ENCODE measurements at regions not wholly inside any gene's neighbourhood (a gene's known extent, or its start where the extent isn't known, plus 50 kb on each side); places are given as distances from the start of the nearest gene placed in this dataset.

DNA sequence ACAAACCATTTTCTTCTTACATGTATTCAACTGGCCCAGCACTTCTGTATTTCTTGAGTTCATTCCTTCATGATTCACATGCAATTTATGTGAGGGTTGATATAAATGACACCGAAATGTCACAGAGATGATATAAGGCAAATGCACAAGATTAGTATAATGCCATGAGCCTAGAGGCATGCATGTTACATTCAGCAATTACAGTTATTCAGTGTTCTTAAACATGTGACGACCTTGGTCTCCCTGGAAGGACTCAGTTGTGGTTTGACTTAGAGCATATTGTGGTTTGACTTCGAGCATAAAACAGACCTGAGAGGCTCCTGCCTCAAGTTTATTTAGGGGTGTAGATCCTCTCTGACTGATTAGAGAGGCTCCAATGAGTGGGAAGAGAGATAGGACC is 752.1 kb upstream of the POM121L12 start:
- H3K4me1 ChIP-seq: no peaks in the 10 kb centered on the region
- H3K36me3 ChIP-seq: no peaks in the 10 kb centered on the region
- whole genome bisulfite sequencing, 2 donors: 82 to 88% methylated on average over 3 of the region's 3 CpGs
- H3K27ac ChIP-seq: no peak overlapping the region
- no peak overlapping the region for H3K4me3 ChIP-seq (replicated peaks in 1 of 3)
- no peaks in the 10 kb centered on the region for H3K27me3 ChIP-seq
- TF ChIP-seq POLR2A (IDR thresholded peaks at IDR 0.05): no peak
- TF ChIP-seq, protein P1, sequence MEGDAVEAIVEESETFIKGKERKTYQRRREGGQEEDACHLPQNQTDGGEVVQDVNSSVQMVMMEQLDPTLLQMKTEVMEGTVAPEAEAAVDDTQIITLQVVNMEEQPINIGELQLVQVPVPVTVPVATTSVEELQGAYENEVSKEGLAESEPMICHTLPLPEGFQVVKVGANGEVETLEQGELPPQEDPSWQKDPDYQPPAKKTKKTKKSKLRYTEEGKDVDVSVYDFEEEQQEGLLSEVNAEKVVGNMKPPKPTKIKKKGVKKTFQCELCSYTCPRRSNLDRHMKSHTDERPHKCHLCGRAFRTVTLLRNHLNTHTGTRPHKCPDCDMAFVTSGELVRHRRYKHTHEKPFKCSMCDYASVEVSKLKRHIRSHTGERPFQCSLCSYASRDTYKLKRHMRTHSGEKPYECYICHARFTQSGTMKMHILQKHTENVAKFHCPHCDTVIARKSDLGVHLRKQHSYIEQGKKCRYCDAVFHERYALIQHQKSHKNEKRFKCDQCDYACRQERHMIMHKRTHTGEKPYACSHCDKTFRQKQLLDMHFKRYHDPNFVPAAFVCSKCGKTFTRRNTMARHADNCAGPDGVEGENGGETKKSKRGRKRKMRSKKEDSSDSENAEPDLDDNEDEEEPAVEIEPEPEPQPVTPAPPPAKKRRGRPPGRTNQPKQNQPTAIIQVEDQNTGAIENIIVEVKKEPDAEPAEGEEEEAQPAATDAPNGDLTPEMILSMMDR (IDR thresholded peaks at IDR 0.05): no peak
- no peaks in the 10 kb centered on the region for H3K9me3 ChIP-seq
- no peak for DNase-seq
- intact Hi-C loops (cut with DNase I): no loop called here

DNA sequence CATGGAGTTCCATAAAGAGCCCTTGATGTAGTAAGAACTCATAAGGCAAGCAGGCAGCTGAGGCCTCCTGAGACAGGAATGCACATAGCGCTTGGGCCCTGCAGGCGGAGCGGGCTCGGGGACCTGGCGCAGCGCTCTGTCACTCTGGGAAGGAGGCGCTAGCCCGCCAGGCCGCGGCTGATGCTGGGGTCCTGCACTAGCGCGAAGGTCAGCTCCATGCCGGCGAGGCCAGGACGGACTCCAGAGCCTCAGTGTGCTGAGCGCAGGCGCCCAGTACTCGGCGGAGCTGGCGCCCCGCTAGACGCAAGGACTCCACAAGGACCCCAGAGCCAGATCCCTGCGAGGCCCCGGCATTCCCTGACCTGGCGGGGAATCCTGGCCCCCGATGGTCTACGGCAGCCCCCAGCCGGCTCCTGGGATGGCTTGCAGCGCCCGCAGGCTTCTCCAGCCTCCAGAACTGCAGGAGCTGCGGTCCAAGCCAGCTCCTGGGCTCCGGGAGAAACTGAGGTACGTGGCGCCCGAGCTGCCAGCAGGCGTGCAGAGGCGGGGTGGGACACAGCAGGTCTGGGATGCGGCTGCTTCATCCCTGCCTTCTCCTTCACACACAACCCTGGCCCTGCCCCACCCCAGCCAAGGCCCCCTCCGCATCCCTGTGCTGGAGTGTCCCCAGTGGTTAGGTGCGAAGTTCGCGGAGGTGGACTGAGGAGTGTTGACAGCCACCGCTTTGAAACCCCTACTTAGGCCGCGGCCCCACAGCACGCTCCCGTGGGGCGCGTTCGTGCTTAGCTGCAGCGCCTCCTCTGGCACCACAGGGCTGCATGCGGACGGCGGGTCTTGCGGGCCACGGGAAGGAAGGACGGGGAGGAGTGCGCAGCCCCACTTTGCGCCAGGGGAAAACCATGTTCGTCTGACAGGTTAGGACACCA is 761.5 kb upstream of the POM121L12 start:
- H3K27me3 ChIP-seq: no peaks in the 10 kb centered on the region
- no peaks in the 10 kb centered on the region for H3K9me3 ChIP-seq
- no peaks in the 10 kb centered on the region for H3K36me3 ChIP-seq
- 70 to 87% methylated on average over 29 to 39 of the region's 60 CpGs for WGBS, 2 donors
- H3K4me1 ChIP-seq: no peaks in the 10 kb centered on the region
- TF ChIP-seq, protein P1 (IDR thresholded peaks at IDR 0.05): peak in 1 of 6 experiments; percentile 6
- TF ChIP-seq POLR2A (IDR thresholded peaks at IDR 0.05): no peak
- DNase-seq: peak in 1 of 2 donors; percentile 28
- H3K4me3 ChIP-seq (replicated peaks in 1 of 3): no peak overlapping the region
- H3K27ac ChIP-seq: no peak overlapping the region
- intact Hi-C loops (cut with DNase I): no loop called here

DNA sequence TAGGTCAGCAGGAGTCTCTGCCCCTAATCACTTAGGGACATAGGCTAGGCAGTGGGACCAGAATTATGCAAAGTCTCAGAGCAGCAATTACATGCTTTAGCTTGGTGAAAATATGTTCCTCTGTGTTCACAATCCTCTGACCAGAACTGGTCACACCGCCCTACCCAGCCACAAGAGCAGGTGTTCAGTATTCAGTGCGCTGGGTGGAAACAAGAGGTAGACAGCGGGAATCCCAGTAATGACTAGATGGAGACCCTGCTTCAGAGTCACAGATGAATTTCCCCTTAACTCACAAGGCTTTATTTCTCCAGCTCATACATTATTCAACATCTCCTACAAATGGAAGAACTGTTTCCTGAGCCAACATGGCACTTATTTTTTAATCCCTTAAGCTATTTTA is 763.7 kb upstream of the POM121L12 start:
- H3K9me3 ChIP-seq: no peaks in the 10 kb centered on the region
- no peak for DNase-seq
- intact Hi-C loops (cut with DNase I): no loop called here
- H3K27me3 ChIP-seq: no peaks in the 10 kb centered on the region
- no peaks in the 10 kb centered on the region for H3K36me3 ChIP-seq
- H3K27ac ChIP-seq: no peak overlapping the region
- 95 to 98% methylated on average over 3 of the region's 3 CpGs for WGBS, 2 donors
- H3K4me3 ChIP-seq (replicated peaks in 1 of 3): no peak overlapping the region
- H3K4me1 ChIP-seq: no peaks in the 10 kb centered on the region
- TF ChIP-seq, protein P1 (IDR thresholded peaks at IDR 0.05): no peak
- no peak for TF ChIP-seq POLR2A (IDR thresholded peaks at IDR 0.05)

DNA sequence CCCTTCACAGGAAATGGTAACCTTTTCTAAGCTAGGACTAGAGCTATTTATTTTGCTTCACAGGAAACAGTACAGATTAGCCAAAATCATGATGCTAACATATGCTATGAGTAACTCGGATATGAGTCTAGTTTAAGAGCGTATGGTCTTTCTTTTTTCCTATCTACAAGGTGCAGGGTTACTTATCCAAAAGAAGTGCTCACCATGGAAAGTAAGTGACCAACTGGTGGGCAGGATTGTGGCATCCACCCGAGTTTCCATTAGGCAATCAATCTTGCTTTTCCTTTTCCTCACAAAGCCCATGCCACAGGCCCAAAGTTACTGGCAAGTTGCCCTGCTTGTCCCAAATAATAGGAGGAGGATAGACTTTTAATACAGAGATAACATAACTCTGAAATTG is 765.1 kb upstream of the POM121L12 start:
- Histone ChIP-seq H3K9me3 (no peaks in the 10 kb centered on the region), H3K27me3 (no peaks in the 10 kb centered on the region), H3K27ac (no peak overlapping the region), H3K4me1 (no peaks in the 10 kb centered on the region), H3K4me3 (replicated peaks in 1 of 3) (no peak overlapping the region), H3K36me3 (no peaks in the 10 kb centered on the region)
- 78 to 79% methylated on average over 3 of the region's 3 CpGs for WGBS, 2 donors
- intact Hi-C loops (cut with DNase I): no loop called here
- TF ChIP-seq, protein P1 (IDR thresholded peaks at IDR 0.05): no peak
- TF ChIP-seq POLR2A (IDR thresholded peaks at IDR 0.05): no peak
- no peak for DNase-seq

DNA sequence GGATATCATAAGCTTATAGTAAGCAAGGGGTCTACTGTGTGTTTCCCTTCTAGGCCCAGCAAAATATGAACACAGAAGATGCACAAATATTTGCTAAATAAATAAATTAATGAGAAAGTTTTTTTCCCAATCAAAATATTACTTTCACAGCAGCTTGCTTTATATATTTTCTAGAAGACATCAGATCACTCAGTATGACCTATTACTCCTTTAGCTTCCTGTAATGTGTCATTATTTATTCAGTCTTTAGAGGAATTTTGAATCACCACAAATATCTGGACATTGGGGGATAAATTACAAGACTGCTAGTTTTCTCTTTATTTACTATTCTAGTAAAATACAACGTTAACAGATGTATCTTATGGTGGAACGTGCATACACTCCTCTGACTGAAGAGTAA is 765.8 kb upstream of the POM121L12 start:
- H3K36me3 ChIP-seq: no peaks in the 10 kb centered on the region
- no peak overlapping the region for H3K27ac ChIP-seq
- no peaks in the 10 kb centered on the region for H3K4me1 ChIP-seq
- no peak overlapping the region for H3K4me3 ChIP-seq (replicated peaks in 1 of 3)
- WGBS, 2 donors: 74 to 83% methylated on average over 2 of the region's 2 CpGs
- no peaks in the 10 kb centered on the region for H3K9me3 ChIP-seq
- TF ChIP-seq POLR2A (IDR thresholded peaks at IDR 0.05): no peak
- TF ChIP-seq, protein P1 (IDR thresholded peaks at IDR 0.05): no peak
- no peaks in the 10 kb centered on the region for H3K27me3 ChIP-seq
- DNase-seq: no peak
- intact Hi-C loops (cut with DNase I): no loop called here

Measured in thyroid gland (tissue), 4 donors.